Medulla oblongata (tissue), 1 donor: ENCODE measurements at regions not wholly inside any gene's neighbourhood (a gene's known extent, or its start where the extent isn't known, plus 50 kb on each side); places are given as distances from the start of the nearest gene placed in this dataset.
A peak's percentile ranks its signal among the peaks of the same experiment; 100 is the strongest.

Experiments used
- DNase-seq: peaks from one replicate; pipeline ENCODE4 v3.0.0-alpha.2; 2015; ENCODE audit errors: extremely low spot score

DNA sequence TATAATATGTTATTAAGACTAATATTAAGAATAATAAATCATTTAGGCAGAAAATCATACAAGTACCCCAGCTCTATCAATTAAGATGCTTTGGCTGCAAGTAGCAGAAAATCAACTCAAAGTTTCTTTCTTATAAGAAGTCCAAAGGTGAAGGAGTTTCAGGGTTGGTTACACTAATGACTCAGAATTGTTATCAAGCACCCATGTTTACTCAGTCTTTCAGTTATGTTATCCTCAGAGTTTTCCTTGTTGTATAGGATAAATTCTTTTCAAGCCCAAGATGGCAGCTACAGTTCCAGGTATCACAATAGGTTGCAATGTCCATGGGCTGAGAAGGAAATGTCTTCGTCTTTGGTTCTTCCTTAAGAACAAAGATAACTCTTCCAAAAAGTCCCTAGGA lies 163.6 kb downstream of the TNFSF18 start:
- DNase-seq, result no peak

DNA sequence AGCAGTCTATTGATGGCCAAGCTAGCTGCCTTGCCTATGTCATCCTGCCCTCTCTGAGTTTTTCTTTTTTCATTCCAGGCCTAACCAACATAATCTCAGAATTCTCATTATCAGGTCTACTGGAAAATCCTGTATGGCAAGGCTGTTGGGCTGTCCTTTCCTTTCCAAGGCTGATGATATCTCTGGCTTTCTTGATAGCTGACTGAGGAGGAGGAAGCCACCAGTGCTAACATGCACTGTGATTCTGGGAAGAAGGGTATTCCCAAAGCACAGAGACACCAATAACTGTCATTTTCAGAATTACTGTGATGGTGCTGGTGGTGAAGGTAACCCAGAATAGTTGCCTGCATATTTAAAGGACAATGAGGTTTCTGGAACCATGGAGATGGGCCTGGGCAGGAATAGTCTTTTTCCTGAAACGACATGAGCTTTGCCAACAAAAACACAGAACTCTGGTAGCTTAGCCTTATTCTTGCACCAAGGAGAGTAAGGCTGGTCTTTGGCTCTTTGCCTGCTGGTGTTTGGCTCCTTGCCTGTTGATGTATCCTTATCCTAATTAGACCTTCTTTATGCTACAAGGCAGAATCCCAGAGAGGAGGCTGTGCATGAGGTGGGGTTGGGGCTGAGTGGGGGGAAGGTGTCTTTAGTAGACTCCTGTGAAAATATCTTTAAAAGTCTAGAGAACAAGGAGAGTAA lies 157.4 kb downstream of the TNFSF18 start:
- DNase-seq, result no peak

DNA sequence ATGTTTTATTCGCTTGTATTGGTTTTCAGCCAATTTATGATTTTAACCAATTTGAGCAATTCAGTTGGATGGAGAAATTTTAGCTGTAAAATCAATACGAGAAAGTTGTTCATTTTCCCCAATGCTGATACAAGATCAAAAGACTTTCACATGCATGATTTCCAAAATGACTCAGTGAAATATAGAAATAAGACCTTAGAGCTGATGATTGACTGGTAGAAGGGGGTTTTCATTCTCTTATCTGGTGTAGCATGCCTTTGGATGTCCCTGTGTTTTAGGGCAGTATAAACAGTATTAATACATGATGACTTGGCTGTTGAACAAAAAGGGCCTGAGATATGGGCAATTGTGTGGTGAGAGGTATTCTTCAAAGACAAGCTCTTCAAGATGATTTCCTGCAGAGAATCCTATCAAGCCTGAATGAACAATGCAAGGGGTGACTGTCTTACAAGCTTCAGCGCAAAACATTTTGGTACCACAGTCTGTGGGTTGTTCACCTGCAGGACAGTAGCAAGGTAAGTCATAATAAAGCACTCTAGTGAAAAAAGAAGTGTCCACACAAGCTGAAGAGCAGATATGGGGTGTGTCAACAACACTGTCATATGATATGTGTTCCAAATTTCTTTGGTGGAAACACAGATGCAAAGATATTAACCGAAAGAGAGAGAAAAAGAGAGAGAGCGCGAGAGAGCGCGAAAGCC lies 156.2 kb downstream of the TNFSF18 start:
- DNase-seq, result no peak

DNA sequence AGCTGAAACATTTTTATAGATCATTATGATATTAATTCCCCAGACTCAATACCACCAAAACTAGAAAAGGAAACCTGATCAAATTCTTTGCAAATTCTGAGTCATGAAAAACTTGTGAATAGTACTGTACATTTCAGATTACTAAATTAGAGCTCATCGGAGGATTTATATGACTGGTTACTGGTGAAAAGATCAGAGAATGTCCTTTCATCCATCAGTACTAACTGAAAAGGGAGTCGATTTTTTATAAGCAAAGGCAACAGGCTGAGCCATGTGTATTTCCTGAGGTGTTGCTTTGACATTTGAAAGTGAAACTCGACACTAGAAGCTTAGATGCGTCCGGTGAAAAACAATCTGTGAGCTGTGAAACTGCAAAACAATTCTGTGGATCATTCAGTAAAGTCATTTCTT lies 155.7 kb downstream of the TNFSF18 start:
- DNase-seq, result peak; percentile 21

DNA sequence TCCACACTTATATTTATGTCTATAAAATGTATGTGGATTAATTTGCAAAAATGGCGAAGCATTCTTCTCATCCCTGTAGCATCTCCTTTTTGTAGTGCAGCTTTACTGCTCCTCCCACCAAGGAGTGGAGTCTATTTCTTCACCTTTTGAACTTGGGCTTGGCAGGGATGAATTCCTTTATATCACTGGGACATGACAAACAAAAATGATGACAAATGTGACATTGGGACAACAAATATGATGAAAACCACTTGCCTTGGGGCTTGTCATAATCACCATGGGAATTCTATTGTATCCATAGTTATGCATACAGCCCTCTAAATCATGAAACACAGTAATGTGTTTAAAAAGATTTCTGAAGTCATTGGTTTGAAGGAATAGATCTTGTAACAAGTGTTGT lies 155.0 kb downstream of the TNFSF18 start:
- no peak for DNase-seq

DNA sequence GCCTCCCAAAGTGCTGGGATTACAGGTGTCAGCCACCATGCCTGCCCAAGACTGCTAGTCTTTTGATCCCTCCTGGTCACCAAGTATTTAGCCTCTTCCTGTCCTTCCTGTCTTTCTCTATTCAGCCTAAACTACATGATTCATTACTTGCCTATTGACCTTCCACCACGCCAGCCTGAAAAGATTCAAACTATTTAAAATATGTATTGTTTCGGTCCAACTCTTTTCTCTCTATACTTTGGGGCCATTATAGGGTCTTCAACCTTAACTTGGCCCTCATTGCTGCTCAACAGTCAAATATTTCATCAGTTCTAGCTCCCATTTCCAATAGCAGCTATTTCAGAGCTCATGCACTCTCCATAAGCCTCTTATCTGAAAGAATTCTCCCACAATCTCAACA lies 153.0 kb downstream of the TNFSF18 start:
- no peak for DNase-seq

DNA sequence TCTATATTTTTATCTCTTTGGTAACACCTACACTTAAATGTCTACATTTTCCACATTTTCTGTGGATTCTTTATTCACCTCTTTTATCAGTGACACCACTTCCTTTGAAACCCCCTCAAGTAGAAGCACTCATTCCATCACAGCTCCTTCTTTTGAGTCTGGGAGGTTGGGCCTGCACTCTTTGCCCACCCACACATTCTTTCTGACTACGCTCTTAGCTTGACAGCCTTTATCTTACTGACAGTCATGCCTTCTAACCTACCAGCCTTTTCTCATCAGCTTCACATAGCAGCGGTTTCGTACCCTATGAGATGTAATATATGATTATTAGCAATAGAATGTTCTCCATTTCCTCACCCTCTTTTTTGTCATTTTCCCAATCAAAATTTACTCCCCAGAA lies 151.9 kb downstream of the TNFSF18 start:
- no peak for DNase-seq

DNA sequence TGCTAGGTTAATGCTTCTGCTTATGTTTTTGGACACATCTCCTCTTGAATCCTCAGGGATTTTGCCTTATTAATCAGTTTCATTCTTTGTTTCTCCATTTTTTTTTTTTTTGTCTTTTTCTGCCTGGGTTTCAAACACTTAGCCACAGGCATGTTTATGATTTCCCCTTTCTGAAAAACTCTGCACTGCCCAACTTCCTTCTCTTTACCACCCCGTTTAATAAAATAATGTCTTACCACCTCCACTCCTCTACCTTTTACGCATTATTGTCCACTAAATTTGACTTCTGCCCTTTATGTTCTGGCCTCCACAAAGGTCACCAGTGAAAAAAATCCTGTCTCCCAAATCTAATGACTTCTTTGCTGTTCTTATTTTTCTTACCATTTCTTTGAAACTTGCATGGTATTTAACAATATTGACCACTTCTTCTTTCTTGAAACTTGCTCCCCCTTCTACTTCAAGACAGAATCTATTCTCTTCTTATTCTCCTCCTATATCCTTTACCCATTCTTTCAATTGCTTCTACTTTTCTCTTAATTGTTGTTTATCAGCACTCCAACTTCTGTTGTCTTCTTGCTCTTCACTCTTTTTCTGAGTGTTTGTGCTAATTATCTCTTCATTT lies 150.3 kb downstream of the TNFSF18 start:
- peak; percentile 41 for DNase-seq

DNA sequence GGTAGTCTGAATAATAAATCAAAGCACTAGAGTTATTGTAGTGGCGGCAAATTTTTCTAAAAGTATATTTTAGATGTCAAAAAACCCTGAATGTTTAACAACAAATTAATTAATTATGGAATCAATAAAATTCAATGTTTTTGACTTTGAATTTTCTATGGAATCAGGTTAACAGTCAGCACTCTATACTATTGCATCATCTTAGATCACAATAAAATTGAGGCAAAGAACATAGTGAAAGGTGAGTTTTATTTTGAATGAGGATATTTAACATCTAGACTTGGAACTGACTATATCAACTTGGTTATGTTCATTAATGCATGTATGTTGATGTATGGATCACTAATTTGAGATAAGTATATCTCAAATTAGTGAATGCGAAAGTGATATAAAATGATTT lies 148.5 kb downstream of the TNFSF18 start:
- DNase-seq, result no peak

DNA sequence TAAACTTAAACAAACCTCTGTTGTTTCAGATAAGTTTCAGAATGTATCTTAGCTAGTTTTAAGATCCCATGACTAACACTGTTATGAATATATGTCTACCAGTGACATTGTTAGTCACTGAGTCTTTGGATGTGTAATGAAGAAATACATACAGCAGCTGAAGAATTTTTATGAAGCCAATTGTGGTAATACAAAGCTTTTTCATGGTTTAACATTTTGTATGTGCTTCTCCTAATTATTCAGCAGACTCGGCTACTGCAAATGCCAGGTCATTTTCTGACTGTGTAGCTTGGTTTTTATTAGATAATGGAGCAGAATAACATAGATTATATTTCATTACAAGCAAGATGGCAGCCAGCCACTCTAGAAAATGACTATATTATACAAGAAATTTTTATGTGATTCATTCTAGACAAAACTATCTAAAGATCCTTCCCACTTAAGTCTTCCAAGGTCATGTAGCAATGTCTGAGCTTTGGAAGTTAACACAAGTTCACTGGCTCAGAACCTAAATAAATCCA lies 147.8 kb downstream of the TNFSF18 start:
- DNase-seq, result no peak

DNA sequence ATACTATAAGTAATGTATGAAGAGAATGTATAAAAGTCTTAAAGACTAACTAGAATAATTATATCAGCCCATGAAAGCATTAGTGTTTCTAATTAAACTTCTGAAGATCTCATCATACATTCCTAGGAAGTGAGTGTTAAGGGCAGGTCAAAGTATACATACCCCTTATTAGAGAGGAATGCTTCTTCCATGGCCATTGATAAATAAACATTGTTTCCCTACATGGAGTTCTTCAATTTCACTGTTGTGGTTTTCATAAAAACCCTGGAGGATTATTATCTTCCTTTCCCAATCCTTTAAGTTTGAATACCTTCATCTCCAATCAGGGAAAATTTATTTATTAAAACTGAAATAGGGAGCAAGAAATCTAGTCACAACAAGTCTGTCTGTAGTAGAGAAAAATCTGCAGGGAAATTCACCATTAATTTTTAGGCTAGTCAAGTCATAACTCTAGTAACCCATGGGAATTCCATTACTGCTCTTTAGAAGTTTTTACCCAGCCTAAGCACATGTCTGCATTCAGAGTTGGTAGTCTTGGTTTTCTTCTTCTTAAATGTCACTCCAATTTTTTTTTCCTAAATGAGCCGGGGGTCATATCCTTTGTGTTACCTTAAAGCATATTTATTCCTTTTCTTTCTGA lies 147.0 kb downstream of the TNFSF18 start:
- DNase-seq, result no peak

DNA sequence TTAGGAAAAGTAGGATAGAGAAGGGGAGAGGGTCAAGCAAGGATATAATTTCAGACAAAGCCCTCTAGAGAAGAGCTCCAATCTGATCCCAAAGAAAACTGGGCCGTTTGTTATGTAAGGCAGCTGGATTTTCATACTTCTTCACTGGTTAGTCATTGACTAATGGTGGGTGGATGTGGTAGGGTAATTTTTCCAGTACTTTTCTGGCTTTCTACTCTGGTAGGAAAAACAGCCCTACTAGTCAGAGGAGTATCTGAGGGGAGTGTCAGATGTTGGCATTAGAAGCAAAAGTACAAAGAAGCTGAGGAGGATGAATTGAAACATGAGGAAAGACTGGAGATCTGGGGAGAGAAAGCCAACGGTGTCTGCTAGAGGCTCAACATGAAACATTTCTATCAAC lies 145.3 kb downstream of the TNFSF18 start:
- no peak for DNase-seq

DNA sequence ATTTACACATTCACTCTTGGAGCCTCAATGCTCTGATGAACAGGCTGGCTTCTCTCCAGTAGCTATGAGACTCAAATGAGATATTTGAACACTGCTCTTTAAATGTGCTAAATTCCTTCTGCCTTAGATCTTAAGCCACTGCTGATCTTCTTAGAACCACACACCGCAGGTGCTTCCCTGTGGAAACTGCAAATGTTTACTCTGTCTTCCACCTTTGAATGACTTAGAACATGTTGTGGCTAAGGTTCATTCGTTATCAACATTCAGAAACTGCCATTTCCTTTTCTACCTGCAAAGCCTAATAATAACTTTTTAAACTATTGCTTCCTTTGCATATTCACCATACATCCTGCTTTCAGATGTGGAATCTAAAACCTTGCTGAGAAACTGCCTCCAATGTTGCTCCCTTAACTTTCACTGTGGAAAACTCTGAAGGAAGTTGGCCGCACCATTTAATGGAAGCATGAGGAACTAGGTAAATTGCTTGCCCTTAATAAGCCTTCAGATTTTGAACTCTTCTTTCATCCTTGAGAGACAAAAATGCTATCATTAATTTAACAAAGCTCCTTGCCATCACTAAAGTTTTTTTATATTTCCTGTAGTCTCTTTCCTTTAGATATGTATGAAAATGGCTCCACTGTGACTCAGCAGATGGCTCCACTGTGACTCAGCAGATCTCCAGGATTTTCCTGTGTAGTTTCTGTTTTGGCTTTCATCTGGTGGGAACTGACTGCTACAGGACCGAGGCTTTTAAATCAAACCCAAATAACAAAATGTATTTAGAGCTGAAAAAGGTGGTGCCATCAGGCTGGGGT lies 143.8 kb downstream of the TNFSF18 start:
- DNase-seq, result no peak

DNA sequence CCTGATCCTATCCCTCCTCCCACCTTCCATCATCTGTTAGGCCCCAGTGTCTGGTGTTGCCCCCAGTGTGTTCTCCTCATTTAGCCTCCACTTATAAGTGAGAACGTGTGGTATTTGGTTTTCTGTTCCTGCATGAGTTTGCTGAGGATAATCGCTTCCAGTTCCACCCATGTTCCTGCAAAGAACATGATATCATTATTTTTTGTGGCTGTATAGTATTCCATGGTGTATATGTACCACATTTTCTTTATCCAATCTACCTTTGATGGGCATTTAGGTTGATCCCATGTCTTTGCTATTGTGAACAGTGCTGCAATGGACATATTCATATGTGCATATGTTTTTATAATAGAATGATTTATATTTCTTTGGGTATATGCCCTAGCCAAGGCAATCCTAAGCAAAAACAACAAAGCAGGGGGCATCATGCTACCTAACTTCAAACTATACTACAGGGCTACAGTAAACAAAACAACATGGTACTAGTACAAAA lies 142.9 kb downstream of the TNFSF18 start:
- DNase-seq, result no peak

DNA sequence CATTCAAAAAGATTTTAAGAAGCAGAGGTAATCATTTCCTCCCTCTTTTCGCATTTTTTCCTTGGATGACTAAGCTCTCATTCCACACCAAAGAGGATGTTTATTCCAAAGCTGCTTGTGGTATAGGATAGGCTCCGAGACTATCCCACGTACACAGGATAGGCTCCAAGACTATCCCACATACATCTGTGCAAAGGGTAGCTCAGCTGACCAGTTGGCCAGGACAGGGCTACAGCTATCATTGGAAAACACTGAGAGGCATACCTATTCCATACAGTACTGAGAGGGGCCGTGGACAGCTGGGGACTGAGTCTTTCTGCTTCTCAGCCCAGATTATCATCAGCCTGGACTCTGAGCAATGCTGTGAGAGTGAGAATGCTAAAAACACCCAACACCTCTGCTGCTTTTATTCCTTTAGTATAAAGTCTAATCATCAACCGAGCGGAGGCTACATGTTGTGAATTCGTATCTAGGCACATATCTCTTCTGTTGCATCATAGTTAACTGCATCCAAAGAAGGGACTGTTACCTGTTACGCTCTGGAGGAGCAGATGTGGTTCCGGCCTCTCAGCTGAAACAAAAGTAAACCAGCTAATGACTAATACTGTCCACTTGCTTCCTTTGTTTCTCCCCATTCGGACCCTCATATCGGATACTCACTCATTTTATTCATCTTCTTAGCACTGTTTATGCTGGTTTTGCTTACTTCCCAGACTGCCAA lies 141.0 kb downstream of the TNFSF18 start:
- no peak for DNase-seq

DNA sequence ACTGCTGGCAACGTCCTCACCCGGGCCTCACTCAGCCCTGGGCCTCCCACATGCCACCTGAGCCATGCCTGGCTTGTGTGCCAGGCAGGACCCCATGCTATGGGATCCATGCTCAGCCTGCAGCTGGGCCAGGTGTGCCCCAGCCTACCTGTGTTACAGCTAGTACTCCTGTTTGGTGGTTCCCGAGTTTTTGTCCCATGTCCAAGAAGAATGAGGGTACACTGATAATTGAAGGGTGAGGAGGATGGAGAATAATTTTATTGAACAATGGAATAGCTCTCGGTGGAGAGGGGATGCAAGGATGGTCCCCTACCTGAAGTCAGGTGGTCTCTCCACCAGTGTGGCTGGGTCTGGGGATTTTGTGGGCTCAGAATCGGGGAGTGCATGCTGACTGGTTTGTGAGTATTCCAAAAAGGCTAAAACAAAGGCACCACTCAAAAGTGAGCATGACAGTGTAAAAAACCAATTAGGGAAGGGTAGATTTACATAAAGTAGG lies 137.9 kb downstream of the TNFSF18 start:
- DNase-seq, result no peak

DNA sequence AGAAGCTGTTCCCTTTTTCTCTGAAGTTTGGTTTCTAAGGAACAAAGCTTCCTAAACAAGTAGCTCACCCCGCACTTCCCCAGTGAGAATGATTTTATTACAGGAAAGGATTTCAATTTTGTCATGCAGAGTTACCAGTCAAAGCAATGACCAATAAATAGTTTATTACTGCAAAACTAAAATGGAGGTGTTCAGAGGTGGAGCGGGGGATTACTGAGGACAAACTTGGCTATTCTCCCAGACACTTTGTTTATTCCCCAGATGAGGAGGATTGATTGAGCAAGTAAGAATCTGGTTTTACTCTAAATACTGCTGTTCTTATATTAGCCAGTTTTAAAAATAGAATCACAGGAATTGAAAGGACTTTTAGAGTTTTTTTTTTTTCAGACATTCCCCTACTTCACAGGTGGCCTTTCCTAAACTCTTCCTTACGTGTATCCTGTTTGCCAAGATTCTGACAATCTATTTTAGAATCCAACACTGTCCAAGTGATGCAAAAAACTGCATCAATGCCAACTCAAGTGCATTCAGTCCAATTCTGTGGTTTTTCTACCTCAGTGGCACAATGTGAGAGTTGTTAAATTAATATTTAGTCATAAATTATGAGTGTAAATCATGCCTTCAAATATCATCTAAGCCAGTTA lies 136.1 kb downstream of the TNFSF18 start:
- DNase-seq, result no peak

DNA sequence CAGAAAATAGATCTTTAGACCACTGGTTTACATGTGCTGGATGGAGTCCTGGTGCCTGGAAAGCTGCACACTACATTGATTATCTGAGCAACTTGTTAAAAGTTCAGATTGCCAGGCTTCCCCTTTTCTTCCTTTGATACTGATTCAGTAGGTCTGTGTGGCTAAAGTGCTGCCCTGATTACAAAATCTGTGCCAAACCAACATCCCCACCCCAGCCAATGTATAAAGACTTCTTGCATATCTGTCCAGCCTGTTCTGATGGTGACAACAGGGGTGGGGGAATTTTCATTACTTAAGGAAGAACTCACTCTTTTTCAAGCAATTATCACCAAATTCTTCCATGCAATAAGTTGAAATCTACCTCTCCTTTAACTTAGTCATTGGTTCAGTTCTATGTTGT lies 135.5 kb downstream of the TNFSF18 start:
- DNase-seq, result no peak

DNA sequence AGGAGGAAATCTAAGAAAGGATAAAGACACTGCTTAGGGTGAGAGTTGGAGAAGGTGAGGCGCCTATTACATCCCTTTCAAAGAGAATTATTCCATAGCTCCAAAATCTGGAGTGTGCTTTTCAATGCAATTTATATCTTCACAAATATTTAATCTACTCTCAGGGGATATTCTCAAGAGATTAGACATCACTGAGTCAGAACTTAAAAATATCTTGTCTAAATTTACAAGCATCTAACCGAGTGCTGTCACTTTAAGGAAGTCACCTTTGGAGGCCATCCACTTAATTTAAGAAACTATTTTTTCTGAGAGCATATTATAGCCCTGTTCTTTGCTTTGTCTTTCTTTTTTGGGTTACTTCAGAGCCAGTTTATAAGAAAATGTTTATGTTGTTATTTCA lies 134.6 kb downstream of the TNFSF18 start:
- DNase-seq, result no peak

DNA sequence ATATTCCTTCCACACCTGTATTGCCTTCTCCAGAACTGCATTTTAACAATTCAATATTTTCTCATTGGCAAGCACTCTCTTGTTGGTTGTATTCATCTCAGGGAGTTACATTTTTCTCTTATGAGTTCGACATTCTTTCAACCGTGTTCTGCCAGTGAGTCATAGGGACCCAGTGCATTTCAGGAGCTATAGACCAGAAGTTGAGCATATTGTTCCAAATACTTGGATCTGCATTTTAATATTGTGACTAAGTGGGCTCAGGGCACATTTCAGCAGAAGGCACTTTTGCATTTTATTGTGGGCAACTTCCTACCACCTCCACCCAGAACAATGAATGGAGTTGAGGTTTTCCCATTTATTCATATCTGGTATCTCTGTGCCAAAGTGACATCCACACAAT lies 132.8 kb downstream of the TNFSF18 start:
- no peak for DNase-seq
